ENCODE measurements at regions not wholly inside any gene's neighbourhood (a gene's known extent, or its start where the extent isn't known, plus 50 kb on each side); places are given as distances from the start of the nearest gene placed in this dataset.

DNA sequence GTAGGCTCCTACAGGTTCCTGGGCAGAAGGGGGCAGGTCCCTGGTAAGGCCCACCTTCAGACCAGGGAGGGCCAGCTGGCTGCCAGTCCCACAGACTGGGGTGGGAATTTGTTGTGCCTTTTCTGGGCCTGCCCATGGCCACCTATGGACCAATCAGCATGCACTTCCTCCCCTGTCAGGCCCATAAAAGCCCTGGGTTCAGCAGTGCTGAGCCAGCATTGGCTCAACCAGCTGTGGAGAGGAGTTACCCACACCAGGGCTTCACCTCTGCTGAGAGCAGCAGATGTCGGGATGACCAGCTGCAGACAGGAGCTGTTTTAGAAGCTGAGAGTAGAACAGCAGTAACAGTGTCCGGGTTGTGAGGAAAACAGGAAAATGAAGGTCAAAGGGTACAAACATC, 373.4 kb upstream of the ACO1 start:
- TF ChIP-seq POLR2A (IDR thresholded peaks at IDR 0.05; ENCODE audit: low read depth, low read length) (no peak), EZH2 (IDR thresholded peaks at IDR 0.05; ENCODE audit: borderline replicate concordance, low read depth, low read length, severe bottlenecking) (no peak), JUN (IDR thresholded peaks at IDR 0.05; ENCODE audit: borderline replicate concordance, insufficient read depth, insufficient read length, low read depth) (no peak), POLR2AphosphoS5 (IDR thresholded peaks at IDR 0.05; ENCODE audit: insufficient read depth, low read depth, low read length) (no peak), MYC (IDR thresholded peaks at IDR 0.05; ENCODE audit: low read depth, low read length) (no peak), FOS (IDR thresholded peaks at IDR 0.05; ENCODE audit: borderline replicate concordance, insufficient read depth, low read length) (no peak), GATA2 (IDR thresholded peaks at IDR 0.05; ENCODE audit: insufficient read depth, insufficient read length, low read depth, low read length) (no peak)
- TF ChIP-seq, protein P1, sequence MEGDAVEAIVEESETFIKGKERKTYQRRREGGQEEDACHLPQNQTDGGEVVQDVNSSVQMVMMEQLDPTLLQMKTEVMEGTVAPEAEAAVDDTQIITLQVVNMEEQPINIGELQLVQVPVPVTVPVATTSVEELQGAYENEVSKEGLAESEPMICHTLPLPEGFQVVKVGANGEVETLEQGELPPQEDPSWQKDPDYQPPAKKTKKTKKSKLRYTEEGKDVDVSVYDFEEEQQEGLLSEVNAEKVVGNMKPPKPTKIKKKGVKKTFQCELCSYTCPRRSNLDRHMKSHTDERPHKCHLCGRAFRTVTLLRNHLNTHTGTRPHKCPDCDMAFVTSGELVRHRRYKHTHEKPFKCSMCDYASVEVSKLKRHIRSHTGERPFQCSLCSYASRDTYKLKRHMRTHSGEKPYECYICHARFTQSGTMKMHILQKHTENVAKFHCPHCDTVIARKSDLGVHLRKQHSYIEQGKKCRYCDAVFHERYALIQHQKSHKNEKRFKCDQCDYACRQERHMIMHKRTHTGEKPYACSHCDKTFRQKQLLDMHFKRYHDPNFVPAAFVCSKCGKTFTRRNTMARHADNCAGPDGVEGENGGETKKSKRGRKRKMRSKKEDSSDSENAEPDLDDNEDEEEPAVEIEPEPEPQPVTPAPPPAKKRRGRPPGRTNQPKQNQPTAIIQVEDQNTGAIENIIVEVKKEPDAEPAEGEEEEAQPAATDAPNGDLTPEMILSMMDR (IDR thresholded peaks at IDR 0.05; ENCODE audit: extremely low read depth in 1 of 2, insufficient read depth in 1 of 2, low read depth in 1 of 2, low read length in 2 of 2): no peak
- TF ChIP-seq, protein P2, sequence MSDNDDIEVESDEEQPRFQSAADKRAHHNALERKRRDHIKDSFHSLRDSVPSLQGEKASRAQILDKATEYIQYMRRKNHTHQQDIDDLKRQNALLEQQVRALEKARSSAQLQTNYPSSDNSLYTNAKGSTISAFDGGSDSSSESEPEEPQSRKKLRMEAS (IDR thresholded peaks at IDR 0.05; ENCODE audit: insufficient read depth, insufficient read length): no peak
